ENCODE measurements at regions not wholly inside any gene's neighbourhood (a gene's known extent, or its start where the extent isn't known, plus 50 kb on each side); places are given as distances from the start of the nearest gene placed in this dataset.
"Not testable (repeated sequence)": the region's sequence is repeated elsewhere in the genome, so short reads cannot be mapped to it uniquely, and the experiment has no call there.

- no peaks in the 10 kb centered on the region for H3K36me3 ChIP-seq (ENCODE audit: low read depth, low read length)
- no peak overlapping the region for H3K4me2 ChIP-seq (ENCODE audit: low read length)
- no peak overlapping the region for H3K27ac ChIP-seq (ENCODE audit: low read length)
- H3K79me2 ChIP-seq (ENCODE audit: low read length): no peaks in the 10 kb centered on the region
- no peaks in the 10 kb centered on the region for H3F3A ChIP-seq (ENCODE audit: low read length, unreplicated experiment)
- BruUV-seq (replicated peaks): no TSS peak
- no peaks in the 10 kb centered on the region for H3K4me1 ChIP-seq (ENCODE audit: insufficient read depth, low read length)
- no peaks in the 10 kb centered on the region for H3K27me3 ChIP-seq (ENCODE audit: low read length)
- no peak overlapping the region for H3K9ac ChIP-seq (ENCODE audit: low read length)
- H2AFZ ChIP-seq (ENCODE audit: low read length): no peak overlapping the region
- no peaks in the 10 kb centered on the region for H3K9me2 ChIP-seq (replicated peaks; ENCODE audit: low read length)
- ChIA-PET CTCF (no interaction called here), POLR2A (ENCODE audit: unreplicated experiment) (no interaction called here)
- intact Hi-C loops (cut with micrococcal nuclease): no loop called here
- TF ChIP-seq CTCF (conservative IDR thresholded peaks at IDR 0.05; ENCODE audit: low read depth, low read length): no peak
- TF ChIP-seq EZH2phosphoT487 (IDR thresholded peaks at IDR 0.05; ENCODE audit: borderline replicate concordance, low read length): no peak
- TF ChIP-seq EZH2 (IDR thresholded peaks at IDR 0.05; ENCODE audit: low read length, unreplicated experiment): no peak
- DNase-seq (no peak), ATAC-seq (no peak)
- no peak overlapping the region for H3K4me3 ChIP-seq (ENCODE audit: low read length)
- H3K9me3 ChIP-seq (ENCODE audit: low read length): no peaks in the 10 kb centered on the region
- no peaks in the 10 kb centered on the region for H4K20me1 ChIP-seq (ENCODE audit: low read length)
These were observed 504.5 kb upstream of the GALNTL6 start for GRCh38 chr4:171308661-171309060.

GRCh38 chr4:171298048-171298718 lies 515.0 kb upstream of the GALNTL6 start:
- intact Hi-C loops (cut with micrococcal nuclease); H3K4me1 ChIP-seq (ENCODE audit: insufficient read depth, low read length); H3K36me3 ChIP-seq (ENCODE audit: low read depth, low read length); H3K9ac ChIP-seq (ENCODE audit: low read length); H3K9me3 ChIP-seq (ENCODE audit: low read length); H3K4me3 ChIP-seq (ENCODE audit: low read length); BruUV-seq (replicated peaks); H2AFZ ChIP-seq (ENCODE audit: low read length); H3K27ac ChIP-seq (ENCODE audit: low read length); H4K20me1 ChIP-seq (ENCODE audit: low read length); CTCF ChIA-PET; H3F3A ChIP-seq (ENCODE audit: low read length, unreplicated experiment); H3K9me2 ChIP-seq (replicated peaks; ENCODE audit: low read length); ATAC-seq; H3K4me2 ChIP-seq (ENCODE audit: low read length); DNase-seq; H3K79me2 ChIP-seq (ENCODE audit: low read length); H3K27me3 ChIP-seq (ENCODE audit: low read length); POLR2A ChIA-PET (ENCODE audit: unreplicated experiment): not testable (repeated sequence)

- Histone ChIP-seq H3K9me3 (ENCODE audit: low read length) (no peaks in the 10 kb centered on the region), H2AFZ (ENCODE audit: low read length) (no peak overlapping the region), H3K4me2 (ENCODE audit: low read length) (no peak overlapping the region), H3K9me2 (replicated peaks; ENCODE audit: low read length) (no peaks in the 10 kb centered on the region), H3K27ac (ENCODE audit: low read length) (no peak overlapping the region), H3K4me3 (ENCODE audit: low read length) (no peak overlapping the region), H3F3A (ENCODE audit: low read length, unreplicated experiment) (no peaks in the 10 kb centered on the region), H3K79me2 (ENCODE audit: low read length) (no peaks in the 10 kb centered on the region), H3K36me3 (ENCODE audit: low read depth, low read length) (no peaks in the 10 kb centered on the region), H3K4me1 (ENCODE audit: insufficient read depth, low read length) (no peaks in the 10 kb centered on the region), H4K20me1 (ENCODE audit: low read length) (no peaks in the 10 kb centered on the region), H3K27me3 (ENCODE audit: low read length) (no peaks in the 10 kb centered on the region), H3K9ac (ENCODE audit: low read length) (no peak overlapping the region)
- ChIA-PET POLR2A (ENCODE audit: unreplicated experiment) (no interaction called here), CTCF (no interaction called here)
- intact Hi-C loops (cut with micrococcal nuclease): no loop called here
- no peak for TF ChIP-seq CTCF (conservative IDR thresholded peaks at IDR 0.05; ENCODE audit: low read depth, low read length)
- TF ChIP-seq EZH2phosphoT487 (IDR thresholded peaks at IDR 0.05; ENCODE audit: borderline replicate concordance, low read length): no peak
- TF ChIP-seq EZH2 (IDR thresholded peaks at IDR 0.05; ENCODE audit: low read length, unreplicated experiment): no peak
- ATAC-seq (no peak), DNase-seq (no peak)
- BruUV-seq (replicated peaks): no TSS peak
These were observed 524.3 kb upstream of the GALNTL6 start for GRCh38 chr4:171288816-171289432.
